Neural progenitor cell (in vitro differentiated cells): ENCODE measurements at regions not wholly inside any gene's neighbourhood (a gene's known extent, or its start where the extent isn't known, plus 50 kb on each side); places are given as distances from the start of the nearest gene placed in this dataset.

Source experiments
- DNase-seq: peaks from one replicate; pipeline ENCODE4 v3.0.0-alpha.2; 2016; ENCODE audit warnings: low spot score
- H2AFZ ChIP-seq: fragments of 200-600 bp; sonication (generic); replicated peaks from 2 replicates; pipeline ENCODE4 v1.6.1; 2016; ENCODE audit warnings: antibody characterized with exemption
- H3F3A ChIP-seq: fragments of 200-600 bp; sonication (generic); 2 replicates; pipeline ENCODE4 v1.6.1; 2016; ENCODE audit warnings: antibody characterized with exemption, low read depth
- H3K27ac ChIP-seq: fragments of 200-600 bp; sonication (generic); 2 replicates; pipeline ENCODE4 v1.5.1; 2016; ENCODE audit warnings: mild to moderate bottlenecking
- H3K27me3 ChIP-seq: fragments of 200-600 bp; sonication (generic); 2 replicates; pipeline ENCODE4 v1.6.1; 2016; ENCODE audit warnings: mild to moderate bottlenecking, moderate library complexity
- H3K36me3 ChIP-seq: fragments of 200-600 bp; sonication (generic); 2 replicates; pipeline ENCODE4 v1.5.1; 2016
- H3K4me1 ChIP-seq: fragments of 200-600 bp; sonication (generic); 2 replicates; pipeline ENCODE4 v1.6.1; 2016; ENCODE audit warnings: mixed run types
- H3K4me2 ChIP-seq: fragments of 200-600 bp; sonication (generic); 2 replicates; pipeline ENCODE4 v1.6.1; 2016
- H3K4me3 ChIP-seq: fragments of 200-600 bp; sonication (generic); 2 replicates; pipeline ENCODE4 v1.5.1; 2016
- H3K79me2 ChIP-seq: fragments of 200-600 bp; sonication (generic); 2 replicates; pipeline ENCODE4 v1.6.1; 2016; ENCODE audit warnings: low read depth
- H3K9ac ChIP-seq: fragments of 200-600 bp; sonication (generic); 2 replicates; pipeline ENCODE4 v1.6.1; 2016
- H3K9me3 ChIP-seq: fragments of 200-600 bp; sonication (generic); 2 replicates; pipeline ENCODE4 v1.5.1; 2016; ENCODE audit warnings: low read depth
- H4K20me1 ChIP-seq: fragments of 200-600 bp; sonication (generic); 2 replicates; pipeline ENCODE4 v1.6.1; 2016; ENCODE audit warnings: low read depth
- H3K27ac Mint-ChIP-seq: 3 replicates; pipeline ENCODE4 v1.8.0; 2021; ENCODE audit warnings: mixed read lengths
- H3K27me3 Mint-ChIP-seq: 2 replicates; pipeline ENCODE4 v1.8.0; 2022; ENCODE audit warnings: low read depth, mild to moderate bottlenecking, inconsistent platforms, moderate library complexity, mixed read lengths; ENCODE audit not compliant: insufficient read depth
- H3K36me3 Mint-ChIP-seq: 3 replicates; pipeline ENCODE4 v1.8.0; 2021; ENCODE audit warnings: mixed read lengths
- H3K4me1 Mint-ChIP-seq: 3 replicates; pipeline ENCODE4 v1.8.0; 2021; ENCODE audit warnings: mixed read lengths
- H3K4me3 Mint-ChIP-seq: 3 replicates; pipeline ENCODE4 v1.8.0; 2021; ENCODE audit warnings: mild to moderate bottlenecking, moderate library complexity, mixed read lengths
- H3K9me3 Mint-ChIP-seq: 3 replicates; pipeline ENCODE4 v1.8.0; 2020; ENCODE audit warnings: mixed read lengths
- CTCF ChIP-seq: fragments of 200-600 bp; sonication (generic); IDR thresholded peaks from 2 replicates; pipeline ENCODE4 v1.5.1; 2017; ENCODE audit warnings: antibody characterized with exemption, mild to moderate bottlenecking
- EZH2 ChIP-seq: fragments of 200-600 bp; sonication (generic); IDR thresholded peaks from 2 replicates; pipeline ENCODE4 v1.6.1; 2017; ENCODE audit warnings: antibody characterized with exemption, mild to moderate bottlenecking, moderate library complexity
- EZH2phosphoT487 ChIP-seq: fragments of 200-600 bp; sonication (generic); IDR thresholded peaks from 2 replicates; pipeline ENCODE4 v1.6.1; 2017; ENCODE audit warnings: antibody characterized with exemption

GRCh38 chr4:58127680-58128079 is 1017.5 kb upstream of the IGFBP7 start:
- H3F3A ChIP-seq: no peaks in the 10 kb centered on the region
- no peaks in the 10 kb centered on the region for H3K36me3 Mint-ChIP-seq
- no peaks in the 10 kb centered on the region for H3K36me3 ChIP-seq
- no peak overlapping the region for H3K9ac ChIP-seq
- no peaks in the 10 kb centered on the region for H3K9me3 ChIP-seq
- H4K20me1 ChIP-seq: no peaks in the 10 kb centered on the region
- H3K27ac Mint-ChIP-seq: no peak overlapping the region
- H3K27me3 ChIP-seq: no peaks in the 10 kb centered on the region
- no peak overlapping the region for H3K4me3 ChIP-seq
- no peak overlapping the region for H3K4me3 Mint-ChIP-seq
- H3K79me2 ChIP-seq: no peaks in the 10 kb centered on the region
- DNase-seq: no peak
- peaks cover 3% of the 10 kb centered on the region for H3K4me1 Mint-ChIP-seq
- no peak for TF ChIP-seq CTCF
- TF ChIP-seq EZH2phosphoT487: no peak
- no peak for TF ChIP-seq EZH2
- H3K4me1 ChIP-seq: no peaks in the 10 kb centered on the region
- H3K27me3 Mint-ChIP-seq: no peaks in the 10 kb centered on the region
- H3K27ac ChIP-seq: no peak overlapping the region
- H2AFZ ChIP-seq: no peak overlapping the region
- no peaks in the 10 kb centered on the region for H3K9me3 Mint-ChIP-seq
- no peak overlapping the region for H3K4me2 ChIP-seq

GRCh38 chr4:58119298-58119697 is 1009.1 kb upstream of the IGFBP7 start:
- Mint-ChIP-seq H3K36me3 (no peaks in the 10 kb centered on the region), H3K4me1 (no peaks in the 10 kb centered on the region), H3K27me3 (no peaks in the 10 kb centered on the region), H3K4me3 (no peak overlapping the region), H3K27ac (no peak overlapping the region), H3K9me3 (no peaks in the 10 kb centered on the region)
- Histone ChIP-seq H2AFZ (peak overlapping the region; percentile 26), H3K4me1 (no peaks in the 10 kb centered on the region), H3K4me2 (no peak overlapping the region), H3K36me3 (no peaks in the 10 kb centered on the region), H3F3A (no peaks in the 10 kb centered on the region), H3K79me2 (no peaks in the 10 kb centered on the region), H3K9me3 (no peaks in the 10 kb centered on the region), H3K27me3 (no peaks in the 10 kb centered on the region), H3K9ac (no peak overlapping the region), H3K27ac (no peak overlapping the region), H4K20me1 (no peaks in the 10 kb centered on the region), H3K4me3 (no peak overlapping the region)
- TF ChIP-seq EZH2phosphoT487 (no peak), EZH2 (no peak), CTCF (no peak)
- DNase-seq: no peak

GRCh38 chr4:58113126-58113525 is 1002.9 kb upstream of the IGFBP7 start:
- Histone ChIP-seq H3K9ac (no peak overlapping the region), H3K79me2 (no peaks in the 10 kb centered on the region), H3K4me3 (no peak overlapping the region), H3F3A (no peaks in the 10 kb centered on the region), H4K20me1 (no peaks in the 10 kb centered on the region), H3K36me3 (no peaks in the 10 kb centered on the region), H3K4me1 (no peaks in the 10 kb centered on the region), H3K27ac (no peak overlapping the region), H3K9me3 (no peaks in the 10 kb centered on the region), H2AFZ (no peak overlapping the region), H3K4me2 (no peak overlapping the region), H3K27me3 (no peaks in the 10 kb centered on the region)
- Mint-ChIP-seq H3K27me3 (no peaks in the 10 kb centered on the region), H3K4me3 (no peak overlapping the region), H3K27ac (no peak overlapping the region), H3K9me3 (no peaks in the 10 kb centered on the region), H3K4me1 (no peaks in the 10 kb centered on the region), H3K36me3 (no peaks in the 10 kb centered on the region)
- no peak for TF ChIP-seq EZH2phosphoT487
- no peak for TF ChIP-seq CTCF
- no peak for TF ChIP-seq EZH2
- no peak for DNase-seq

GRCh38 chr4:58111818-58112217 is 1001.6 kb upstream of the IGFBP7 start:
- Mint-ChIP-seq H3K4me3 (no peak overlapping the region), H3K9me3 (no peaks in the 10 kb centered on the region), H3K27ac (no peak overlapping the region), H3K36me3 (no peaks in the 10 kb centered on the region), H3K27me3 (no peaks in the 10 kb centered on the region), H3K4me1 (no peaks in the 10 kb centered on the region)
- H4K20me1 ChIP-seq: no peaks in the 10 kb centered on the region
- H3K9me3 ChIP-seq: no peaks in the 10 kb centered on the region
- no peaks in the 10 kb centered on the region for H3K4me1 ChIP-seq
- no peaks in the 10 kb centered on the region for H3K36me3 ChIP-seq
- H3K9ac ChIP-seq: no peak overlapping the region
- H3K27ac ChIP-seq: no peak overlapping the region
- H3K27me3 ChIP-seq: no peaks in the 10 kb centered on the region
- no peak for TF ChIP-seq CTCF
- TF ChIP-seq EZH2phosphoT487: no peak
- TF ChIP-seq EZH2: no peak
- no peak for DNase-seq
- H3F3A ChIP-seq: no peaks in the 10 kb centered on the region
- H2AFZ ChIP-seq: no peak overlapping the region
- H3K79me2 ChIP-seq: no peaks in the 10 kb centered on the region
- H3K4me2 ChIP-seq: no peak overlapping the region
- H3K4me3 ChIP-seq: no peak overlapping the region
